HAP-1 (cell line): ENCODE measurements at regions not wholly inside any gene's neighbourhood (a gene's known extent, or its start where the extent isn't known, plus 50 kb on each side); places are given as distances from the start of the nearest gene placed in this dataset.

Experiments
- DNase-seq, 2 experiments: peaks; one replicate each; pipeline ENCODE4 v3.0.0-alpha.2; 2016 to 2020; ENCODE audit warnings: low spot score in 2 of 2
- H3K27me3 ChIP-seq: fragments of 250-450 bp; sonication (Bioruptor Pico); 2 replicates; pipeline ENCODE4 v1.5.1; 2020; ENCODE audit warnings: low read depth, mild to moderate bottlenecking, moderate library complexity
- H3K36me3 ChIP-seq: fragments of 250-450 bp; sonication (Bioruptor Pico); replicated peaks from 2 replicates; pipeline ENCODE4 v1.5.1; 2020; ENCODE audit warnings: mild to moderate bottlenecking
- H3K4me1 ChIP-seq: fragments of 250-450 bp; sonication (Bioruptor Pico); 2 replicates; pipeline ENCODE4 v1.5.1; 2020; ENCODE audit warnings: mild to moderate bottlenecking
- H3K4me3 ChIP-seq: fragments of 250-450 bp; sonication (Bioruptor Pico); 2 replicates; pipeline ENCODE4 v1.5.1; 2020; ENCODE audit warnings: mild to moderate bottlenecking, moderate library complexity
- H3K9me3 ChIP-seq: fragments of 250-450 bp; sonication (Bioruptor Pico); 2 replicates; pipeline ENCODE4 v1.5.1; 2020; ENCODE audit warnings: mild to moderate bottlenecking, moderate library complexity
- in situ Hi-C: fragments of 300-500 bp; cut with MboI; formaldehyde crosslinking; loops from 3 replicates; pipeline ENCODE4 v1.14.3; 2020; ENCODE audit warnings: low sequenced_read_pairs, inconsistent platforms, mixed read lengths

DNA sequence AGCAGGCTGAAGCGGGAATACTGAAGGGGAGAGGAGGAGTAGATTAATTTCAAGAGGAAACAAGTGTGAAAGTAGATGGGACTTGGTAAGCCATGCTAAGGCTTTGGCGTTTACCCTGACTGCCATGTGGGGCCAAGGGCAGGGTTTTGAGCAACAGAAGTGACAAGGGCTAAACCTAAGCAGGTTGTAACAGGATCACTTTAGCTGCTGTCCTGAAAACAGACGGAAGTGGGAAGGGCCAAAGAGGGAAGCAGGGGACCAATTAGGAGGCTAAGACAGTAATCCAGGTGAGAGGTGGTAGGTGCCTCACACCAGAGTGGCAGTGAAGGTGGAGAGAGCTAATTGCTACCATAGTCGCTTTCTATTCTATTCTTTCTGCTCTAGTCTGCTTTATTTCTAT, 166.5 kb downstream of the PJA1 start:
- Histone ChIP-seq H3K4me3 (no peak overlapping the region), H3K36me3 (no peaks in the 10 kb centered on the region), H3K27me3 (peaks cover 4% of the 10 kb centered on the region), H3K9me3 (no peaks in the 10 kb centered on the region), H3K4me1 (peaks cover 5% of the 10 kb centered on the region)
- in situ Hi-C loops: no loop called here
- no peak for DNase-seq

DNA sequence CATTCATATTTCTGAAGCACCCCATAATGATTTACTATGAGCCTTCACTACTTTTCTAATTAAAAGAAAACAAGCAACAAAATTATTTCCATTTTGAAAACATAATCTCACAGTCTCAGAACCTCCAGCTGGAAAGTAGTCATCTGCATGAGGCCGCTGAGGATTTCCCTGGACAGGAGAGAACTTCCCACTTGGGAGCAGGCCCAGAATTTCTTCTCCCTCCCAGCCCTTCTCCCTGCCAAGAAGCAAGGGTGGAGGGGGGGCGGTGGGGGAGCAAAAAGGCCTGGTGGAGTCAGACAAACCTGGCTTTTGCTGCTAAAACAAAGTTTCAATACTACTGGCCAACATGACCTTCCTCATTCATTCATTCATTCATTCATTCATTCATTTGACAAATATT, 167.3 kb downstream of the PJA1 start:
- Histone ChIP-seq H3K36me3 (no peaks in the 10 kb centered on the region), H3K27me3 (peaks cover 4% of the 10 kb centered on the region), H3K4me3 (no peak overlapping the region), H3K4me1 (no peaks in the 10 kb centered on the region), H3K9me3 (no peaks in the 10 kb centered on the region)
- in situ Hi-C loops: no loop called here
- DNase-seq: no peak

DNA sequence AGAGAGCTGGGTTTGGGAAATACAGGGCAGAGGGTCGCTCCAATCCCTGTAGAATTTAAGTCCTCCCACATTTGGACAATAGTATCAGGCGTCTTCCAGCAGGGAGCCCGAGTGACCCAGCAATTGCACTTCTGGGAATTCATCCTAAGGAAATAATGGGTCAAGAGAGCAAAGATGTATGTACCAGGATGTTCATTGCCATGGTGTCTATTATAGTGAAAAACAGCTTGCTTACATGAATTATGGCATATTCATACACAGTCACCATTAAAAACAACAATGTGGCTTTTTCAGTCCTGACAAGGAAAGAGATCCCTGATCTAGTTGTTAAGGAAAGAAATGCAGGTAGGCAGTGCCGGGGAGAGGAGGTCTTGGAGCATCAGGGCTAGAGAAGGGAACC, 167.7 kb downstream of the PJA1 start:
- peaks cover 4% of the 10 kb centered on the region for H3K27me3 ChIP-seq
- no peaks in the 10 kb centered on the region for H3K9me3 ChIP-seq
- H3K36me3 ChIP-seq: no peaks in the 10 kb centered on the region
- no peaks in the 10 kb centered on the region for H3K4me1 ChIP-seq
- no peak for DNase-seq
- in situ Hi-C loops: no loop called here
- H3K4me3 ChIP-seq: no peak overlapping the region

- H3K9me3 ChIP-seq: no peaks in the 10 kb centered on the region
- no peaks in the 10 kb centered on the region for H3K36me3 ChIP-seq
- H3K27me3 ChIP-seq: peaks cover under 1% of the 10 kb centered on the region; the same call in 1 of the 2 replicates
- no peak for DNase-seq
- in situ Hi-C loops: no loop called here
- no peak overlapping the region for H3K4me3 ChIP-seq
- no peaks in the 10 kb centered on the region for H3K4me1 ChIP-seq
Observed at GRCh38 chrX:68995780-68996551, 167.1 kb downstream of the EFNB1 start.

- in situ Hi-C loops: no loop called here
- Histone ChIP-seq H3K4me3 (no peak overlapping the region), H3K4me1 (no peaks in the 10 kb centered on the region), H3K36me3 (no peaks in the 10 kb centered on the region), H3K27me3 (no peaks in the 10 kb centered on the region; the same call in 1 of the 2 replicates), H3K9me3 (no peaks in the 10 kb centered on the region)
- DNase-seq: no peak
Observed at GRCh38 chrX:68995386-68995779, 166.6 kb downstream of the EFNB1 start.

- no peaks in the 10 kb centered on the region for H3K9me3 ChIP-seq
- DNase-seq: no peak
- no peaks in the 10 kb centered on the region for H3K36me3 ChIP-seq
- in situ Hi-C loops: no loop called here
- no peaks in the 10 kb centered on the region for H3K27me3 ChIP-seq
- no peak overlapping the region for H3K4me3 ChIP-seq
- H3K4me1 ChIP-seq: no peaks in the 10 kb centered on the region
Observed at GRCh38 chrX:68994891-68995255, 166.1 kb downstream of the EFNB1 start.

DNA sequence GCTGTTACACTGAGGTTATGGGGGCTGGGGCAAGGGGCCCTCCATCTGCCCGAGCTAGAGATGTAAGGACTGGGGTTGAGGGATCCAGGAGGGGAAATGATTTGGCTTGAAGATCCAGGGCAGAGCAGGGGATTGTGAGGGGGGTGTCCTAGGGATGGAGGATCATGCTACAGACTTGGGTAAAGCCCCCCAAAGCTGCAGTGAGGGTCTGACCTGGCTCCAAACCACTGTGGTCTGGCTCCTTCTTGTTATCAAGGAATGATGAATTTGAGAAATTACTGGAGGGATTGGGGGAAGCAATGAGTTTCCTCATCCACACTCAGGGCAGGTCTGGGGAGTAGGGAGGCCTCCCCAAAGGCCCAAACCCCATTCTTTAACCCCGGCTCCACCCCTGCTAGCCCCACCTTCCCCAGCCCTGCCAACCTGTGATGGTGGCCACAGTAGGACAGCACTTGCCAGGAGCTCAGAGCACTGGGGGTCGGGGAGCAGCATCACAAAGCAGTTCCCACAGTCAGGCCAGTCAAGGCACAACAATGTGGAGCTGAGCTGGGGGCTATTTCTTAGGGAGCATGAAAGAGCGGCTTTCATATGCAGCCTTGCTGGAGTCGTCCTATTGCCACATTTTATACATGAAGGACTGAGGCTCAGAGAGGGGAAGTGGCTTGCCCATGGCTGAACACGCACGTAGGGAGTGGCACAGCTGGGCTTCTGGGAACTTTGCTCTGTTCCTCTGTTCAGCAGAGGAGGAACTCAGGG, 165.5 kb downstream of the EFNB1 start:
- no peak for DNase-seq
- Histone ChIP-seq H3K9me3 (no peaks in the 10 kb centered on the region), H3K36me3 (no peaks in the 10 kb centered on the region), H3K27me3 (no peaks in the 10 kb centered on the region), H3K4me1 (no peaks in the 10 kb centered on the region), H3K4me3 (no peak overlapping the region)
- in situ Hi-C loops: no loop called here

DNA sequence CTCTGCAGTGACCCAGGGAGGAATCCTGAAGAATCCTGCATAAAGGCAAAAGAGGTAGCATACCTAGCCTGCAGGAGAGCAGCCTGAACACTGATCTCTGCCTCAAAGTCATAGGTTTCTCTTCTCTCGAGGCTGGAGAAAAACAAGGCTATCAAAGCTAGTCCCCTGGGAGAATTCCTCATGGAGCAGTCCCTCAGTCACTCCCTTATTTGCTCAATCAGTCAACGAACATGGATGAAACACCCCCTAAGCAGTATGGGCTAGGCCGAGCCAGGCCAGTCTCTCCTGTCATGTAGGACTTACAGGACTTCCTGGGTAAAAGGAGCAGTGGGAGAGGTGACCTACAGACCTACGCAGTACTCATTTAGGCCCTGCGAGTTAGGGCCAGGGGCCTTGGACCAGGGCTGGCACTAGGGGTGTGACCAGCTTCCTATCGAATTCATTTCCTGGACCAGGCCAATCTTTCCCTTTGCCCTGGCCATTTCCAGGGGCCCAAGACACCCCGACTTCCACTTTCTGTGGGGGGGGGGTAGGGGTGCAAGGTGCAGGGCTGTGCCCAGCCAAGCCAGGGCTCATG, 164.1 kb downstream of the EFNB1 start:
- Histone ChIP-seq H3K4me1 (no peaks in the 10 kb centered on the region), H3K9me3 (no peaks in the 10 kb centered on the region), H3K27me3 (no peaks in the 10 kb centered on the region), H3K4me3 (no peak overlapping the region), H3K36me3 (no peaks in the 10 kb centered on the region)
- no peak for DNase-seq
- in situ Hi-C loops: no loop called here

DNA sequence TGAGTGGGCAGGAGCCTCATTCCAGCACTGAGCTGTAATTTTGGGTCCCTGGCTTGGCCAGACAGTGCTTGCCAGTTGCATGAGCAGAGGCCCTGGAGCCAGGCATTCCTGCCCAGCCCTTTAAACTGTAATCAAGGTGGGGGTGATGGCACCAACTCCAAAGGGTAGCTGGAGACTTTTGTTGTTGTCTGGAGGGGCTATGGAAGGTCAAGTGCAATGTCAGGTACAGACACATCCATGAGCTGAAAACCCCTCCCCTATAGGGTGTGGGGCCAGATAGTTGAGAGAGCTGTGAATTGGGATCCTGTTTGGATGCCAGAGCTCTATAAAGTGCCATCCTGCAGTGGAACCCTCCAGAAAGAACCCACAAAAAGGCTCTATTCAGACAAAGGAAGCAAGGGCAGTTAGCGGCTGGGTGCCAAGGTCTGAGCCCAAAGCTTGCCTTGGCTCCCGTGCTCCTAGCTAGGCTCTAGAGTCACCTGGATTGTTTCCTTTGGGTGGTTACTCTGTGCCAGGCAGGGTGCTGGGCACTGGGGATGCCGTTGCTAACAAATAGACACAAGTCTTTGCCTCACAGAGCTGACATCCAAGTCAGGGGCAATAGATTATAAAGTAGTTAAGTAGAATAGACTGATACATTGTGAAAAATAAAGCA, 163.0 kb downstream of the EFNB1 start:
- Histone ChIP-seq H3K9me3 (no peaks in the 10 kb centered on the region), H3K4me3 (no peak overlapping the region), H3K36me3 (no peaks in the 10 kb centered on the region), H3K4me1 (no peaks in the 10 kb centered on the region), H3K27me3 (no peaks in the 10 kb centered on the region)
- in situ Hi-C loops: no loop called here
- no peak for DNase-seq

DNA sequence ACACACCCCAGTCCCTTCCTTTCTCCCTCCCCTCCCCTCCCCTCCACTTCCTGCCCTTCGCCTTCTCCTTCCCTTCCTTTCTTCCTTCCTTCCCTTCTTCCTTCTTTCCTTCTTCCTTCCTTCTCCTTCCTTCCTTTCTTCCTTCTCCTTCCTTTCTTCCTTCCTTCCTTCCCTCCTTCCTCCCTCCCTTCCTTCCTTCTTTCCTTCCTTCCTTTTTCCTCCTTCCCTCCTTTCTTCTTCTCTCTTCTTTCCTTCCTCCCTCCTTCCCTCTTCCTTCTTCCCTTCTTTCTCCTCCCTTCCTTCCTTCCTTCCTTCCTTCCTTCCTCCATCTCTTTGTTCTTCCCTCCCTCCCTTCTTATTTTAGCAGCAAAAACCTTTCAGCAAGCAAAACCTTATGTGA, 162.1 kb downstream of the EFNB1 start:
- DNase-seq: no peak
- Histone ChIP-seq H3K4me3 (no peak overlapping the region), H3K4me1 (no peaks in the 10 kb centered on the region), H3K9me3 (no peaks in the 10 kb centered on the region), H3K27me3 (no peaks in the 10 kb centered on the region), H3K36me3 (no peaks in the 10 kb centered on the region)
- in situ Hi-C loops: no loop called here

DNA sequence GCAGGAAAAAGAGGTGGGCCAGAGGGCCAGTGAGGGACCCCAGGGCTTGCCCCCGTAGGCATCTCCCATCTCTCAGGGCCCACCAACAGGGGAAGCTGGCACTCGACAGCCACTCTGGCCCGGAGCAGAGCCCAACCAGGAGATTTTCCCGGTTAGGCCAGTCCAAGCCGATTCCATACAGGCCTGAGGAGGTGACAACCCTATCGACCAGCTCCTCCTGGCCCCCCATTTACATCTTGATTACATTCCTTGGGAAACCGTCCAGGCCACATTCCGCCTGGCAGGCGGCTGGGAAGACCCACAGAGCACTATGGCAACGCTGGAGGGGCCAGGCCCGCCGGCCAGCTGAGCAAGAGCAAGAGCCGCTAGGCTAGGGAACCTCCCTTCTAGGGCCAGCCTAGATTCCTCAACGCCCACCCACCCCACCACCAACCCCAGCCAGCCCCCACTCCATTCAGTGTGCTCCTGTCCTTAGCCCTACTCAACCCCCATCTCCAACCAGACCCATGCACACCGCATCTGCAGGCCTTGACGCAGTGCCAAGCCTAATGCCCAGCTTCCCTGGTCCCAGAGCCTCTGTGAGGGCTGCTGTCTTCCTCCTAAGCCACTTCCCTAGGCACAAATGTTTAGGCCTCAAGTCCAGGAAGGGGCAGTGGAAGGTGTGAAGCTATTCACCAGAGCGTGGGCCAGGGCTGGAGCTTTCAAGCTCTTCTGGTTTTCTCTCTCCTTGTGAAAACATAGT, 161.2 kb downstream of the EFNB1 start:
- Histone ChIP-seq H3K4me1 (no peaks in the 10 kb centered on the region), H3K9me3 (no peaks in the 10 kb centered on the region), H3K4me3 (no peak overlapping the region), H3K27me3 (no peaks in the 10 kb centered on the region), H3K36me3 (no peaks in the 10 kb centered on the region)
- in situ Hi-C loops: no loop called here
- DNase-seq: peak; percentile 71 to 82

- DNase-seq: no peak
- Histone ChIP-seq H3K9me3 (no peaks in the 10 kb centered on the region), H3K36me3 (no peaks in the 10 kb centered on the region), H3K4me3 (no peak overlapping the region), H3K4me1 (no peaks in the 10 kb centered on the region), H3K27me3 (no peaks in the 10 kb centered on the region)
- in situ Hi-C loops: no loop called here
Observed at GRCh38 chrX:68989456-68989855, 160.6 kb downstream of the EFNB1 start.

GRCh38 chrX:68988865-68989264, 160.0 kb downstream of the EFNB1 start:
- H3K27me3 ChIP-seq: no peaks in the 10 kb centered on the region
- DNase-seq: no peak
- in situ Hi-C loops: no loop called here

More at GRCh38 chrX:68988865-68989264, 160.0 kb downstream of the EFNB1 start:
- no peaks in the 10 kb centered on the region for H3K9me3 ChIP-seq
- H3K36me3 ChIP-seq: no peaks in the 10 kb centered on the region
- no peaks in the 10 kb centered on the region for H3K4me1 ChIP-seq
- H3K4me3 ChIP-seq: no peak overlapping the region
